GM19351 (cell line): ENCODE measurements at regions not wholly inside any gene's neighbourhood (a gene's known extent, or its start where the extent isn't known, plus 50 kb on each side); places are given as distances from the start of the nearest gene placed in this dataset.
"Not testable (repeated sequence)": the region's sequence is repeated elsewhere in the genome, so short reads cannot be mapped to it uniquely, and the experiment has no call there.

Experiments
- ATAC-seq: cut with Tn5 transposase; IDR thresholded peaks from one replicate; pipeline ENCODE4 v1.9.1; 2021; ENCODE audit warnings: mild to moderate bottlenecking, moderate library complexity; ENCODE audit not compliant: unreplicated experiment

- ATAC-seq = no peak
These were observed 1767.7 kb downstream of the EFNA5 start for GRCh38 chr5:105903069-105903468.

- ATAC-seq = no peak
These were observed 1771.0 kb downstream of the EFNA5 start for GRCh38 chr5:105899726-105900125.

GRCh38 chr5:105898183-105898582, 1772.6 kb downstream of the EFNA5 start:
- no peak for ATAC-seq

GRCh38 chr5:105885266-105885665, 1785.5 kb downstream of the EFNA5 start:
- no peak for ATAC-seq

- no peak for ATAC-seq
These were observed 1787.7 kb downstream of the EFNA5 start for GRCh38 chr5:105882956-105883481.

GRCh38 chr5:105878402-105878801, 1792.3 kb downstream of the EFNA5 start:
- no peak for ATAC-seq

- ATAC-seq = no peak
These were observed 1793.1 kb downstream of the EFNA5 start for GRCh38 chr5:105877592-105877991.

GRCh38 chr5:105874316-105874715, 1796.4 kb downstream of the EFNA5 start:
- no peak for ATAC-seq

GRCh38 chr5:105872569-105873270, 1798.0 kb downstream of the EFNA5 start:
- no peak for ATAC-seq

GRCh38 chr5:105868038-105868780, 1802.5 kb downstream of the EFNA5 start:
- ATAC-seq = no peak

- ATAC-seq = no peak
These were observed 1804.9 kb downstream of the EFNA5 start for GRCh38 chr5:105865834-105866233.

GRCh38 chr5:105859350-105859749, 1811.4 kb downstream of the EFNA5 start:
- ATAC-seq = not testable (repeated sequence)

GRCh38 chr5:105849701-105850100, 1821.0 kb downstream of the EFNA5 start:
- no peak for ATAC-seq

GRCh38 chr5:105840800-105841199, 1829.9 kb downstream of the EFNA5 start:
- no peak for ATAC-seq

- ATAC-seq = no peak
These were observed 1833.8 kb downstream of the EFNA5 start for GRCh38 chr5:105836887-105837286.

- ATAC-seq = no peak
These were observed 1834.5 kb downstream of the EFNA5 start for GRCh38 chr5:105836268-105836667.

GRCh38 chr5:105828821-105829220, 1841.9 kb downstream of the EFNA5 start:
- ATAC-seq = no peak

GRCh38 chr5:105821800-105822199, 1848.9 kb downstream of the EFNA5 start:
- no peak for ATAC-seq

GRCh38 chr5:105817914-105818313, 1852.8 kb downstream of the EFNA5 start:
- ATAC-seq = no peak

GRCh38 chr5:105817416-105817815, 1853.3 kb downstream of the EFNA5 start:
- ATAC-seq = no peak

- no peak for ATAC-seq
These were observed 1853.8 kb downstream of the EFNA5 start for GRCh38 chr5:105816961-105817360.

- ATAC-seq = no peak
These were observed 1858.4 kb downstream of the EFNA5 start for GRCh38 chr5:105812304-105812703.
